ENCODE measurements at regions not wholly inside any gene's neighbourhood (a gene's known extent, or its start where the extent isn't known, plus 50 kb on each side); places are given as distances from the start of the nearest gene placed in this dataset.

DNA sequence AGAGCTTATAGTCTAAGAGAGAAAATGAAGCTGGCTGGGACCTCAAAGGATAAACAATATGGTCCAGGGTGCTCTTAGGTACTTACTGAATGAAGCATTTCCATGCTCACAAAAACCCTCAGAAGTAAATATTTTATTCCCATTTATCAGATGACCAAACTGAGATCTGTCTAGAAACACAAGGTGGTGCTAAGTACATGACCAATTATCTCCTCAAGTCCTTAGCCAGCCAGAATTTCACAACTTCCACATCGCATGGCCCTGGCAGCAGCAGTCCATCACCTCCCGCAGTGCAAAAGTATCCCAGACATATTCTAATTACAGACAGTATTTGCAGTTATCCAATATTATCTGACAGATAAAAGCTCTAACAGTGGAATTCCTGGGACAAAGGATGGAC is 321.7 kb upstream of the PROX1 start:
- peaks cover 0 to 5% (median 1%) of the 10 kb centered on the region in 7 donors for H3K9me3 Mint-ChIP-seq
- Histone ChIP-seq H3K27ac (ENCODE audit: low read depth in 1 of 2, low read length in 2 of 2) (no peak overlapping the region), H3K27me3 (ENCODE audit: control insufficient read depth in 2 of 2, insufficient read depth in 2 of 2, low read length in 2 of 2) (no peaks in the 10 kb centered on the region), H3K9ac (ENCODE audit: insufficient read depth, low read length, poor library complexity, severe bottlenecking) (no peak overlapping the region), H4K20me1 (ENCODE audit: insufficient read depth, low read length) (no peaks in the 10 kb centered on the region), H3K9me3 (replicated peaks in 1 of 2; ENCODE audit: control insufficient read depth in 1 of 2, insufficient read depth in 1 of 2, low read length in 2 of 2) (no peaks in the 10 kb centered on the region), H3K4me3 (replicated peaks in 1 of 3; ENCODE audit: low read depth in 2 of 3, low read length in 3 of 3) (no peak overlapping the region), H3K79me2 (ENCODE audit: insufficient read depth, low read length) (no peaks in the 10 kb centered on the region), H3K4me1 (ENCODE audit: control insufficient read depth in 1 of 2, insufficient read depth in 2 of 2, low read length in 2 of 2) (no peaks in the 10 kb centered on the region), H3K4me2 (replicated peaks; ENCODE audit: extremely low read depth, low read length, poor library complexity, severe bottlenecking) (no peak overlapping the region), H2AFZ (ENCODE audit: insufficient read depth, low read depth, low read length, poor library complexity, severe bottlenecking) (no peak overlapping the region), H3K36me3 (replicated peaks in 1 of 2; ENCODE audit: control insufficient read depth in 1 of 2, insufficient read depth in 2 of 2, low read length in 2 of 2) (no peaks in the 10 kb centered on the region)
- no peaks in the 10 kb centered on the region for H3K36me3 Mint-ChIP-seq
- no peak for DNase-seq
- H3K4me1 Mint-ChIP-seq = no peaks in the 10 kb centered on the region
- WGBS (ENCODE audit: insufficient coverage) = 80% methylated on average over 1 of the region's 2 CpGs
- H3K4me3 Mint-ChIP-seq = no peak overlapping the region
- TF ChIP-seq, protein P1, sequence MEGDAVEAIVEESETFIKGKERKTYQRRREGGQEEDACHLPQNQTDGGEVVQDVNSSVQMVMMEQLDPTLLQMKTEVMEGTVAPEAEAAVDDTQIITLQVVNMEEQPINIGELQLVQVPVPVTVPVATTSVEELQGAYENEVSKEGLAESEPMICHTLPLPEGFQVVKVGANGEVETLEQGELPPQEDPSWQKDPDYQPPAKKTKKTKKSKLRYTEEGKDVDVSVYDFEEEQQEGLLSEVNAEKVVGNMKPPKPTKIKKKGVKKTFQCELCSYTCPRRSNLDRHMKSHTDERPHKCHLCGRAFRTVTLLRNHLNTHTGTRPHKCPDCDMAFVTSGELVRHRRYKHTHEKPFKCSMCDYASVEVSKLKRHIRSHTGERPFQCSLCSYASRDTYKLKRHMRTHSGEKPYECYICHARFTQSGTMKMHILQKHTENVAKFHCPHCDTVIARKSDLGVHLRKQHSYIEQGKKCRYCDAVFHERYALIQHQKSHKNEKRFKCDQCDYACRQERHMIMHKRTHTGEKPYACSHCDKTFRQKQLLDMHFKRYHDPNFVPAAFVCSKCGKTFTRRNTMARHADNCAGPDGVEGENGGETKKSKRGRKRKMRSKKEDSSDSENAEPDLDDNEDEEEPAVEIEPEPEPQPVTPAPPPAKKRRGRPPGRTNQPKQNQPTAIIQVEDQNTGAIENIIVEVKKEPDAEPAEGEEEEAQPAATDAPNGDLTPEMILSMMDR (IDR thresholded peaks at IDR 0.05) = no peak
- intact Hi-C loops (cut with micrococcal nuclease) = no loop called here
- no peaks in the 10 kb centered on the region for H3K27me3 Mint-ChIP-seq (ENCODE audit: low read depth in 3 of 3)
- no peak overlapping the region for H3K27ac Mint-ChIP-seq

DNA sequence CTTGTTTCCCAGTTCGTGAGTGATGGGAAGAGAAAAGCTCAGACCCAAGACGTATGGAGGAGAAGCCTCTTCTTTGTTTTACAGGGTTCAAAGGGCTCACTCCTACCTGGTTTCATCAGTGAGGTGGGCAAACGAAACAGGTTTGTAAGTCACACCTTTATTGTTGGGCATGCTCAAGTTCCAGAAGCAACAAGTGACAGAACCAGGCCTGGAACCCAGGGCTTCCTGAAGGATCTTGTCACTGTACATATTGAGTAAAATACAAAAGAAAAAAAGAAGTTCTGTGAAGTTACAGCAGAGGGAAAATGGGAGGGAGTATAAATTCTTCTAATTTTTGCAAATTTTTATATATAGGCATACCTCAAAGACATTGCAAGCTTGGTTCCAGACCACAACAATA is 320.9 kb upstream of the PROX1 start:
- WGBS (ENCODE audit: insufficient coverage) = 86% methylated on average over 3 of the region's 3 CpGs
- Mint-ChIP-seq H3K4me1 (no peaks in the 10 kb centered on the region), H3K9me3 (peaks cover 0 to 5% (median 1%) of the 10 kb centered on the region in 7 donors), H3K4me3 (no peak overlapping the region), H3K36me3 (no peaks in the 10 kb centered on the region), H3K27ac (no peak overlapping the region), H3K27me3 (ENCODE audit: low read depth in 3 of 3) (no peaks in the 10 kb centered on the region)
- H2AFZ ChIP-seq (ENCODE audit: insufficient read depth, low read depth, low read length, poor library complexity, severe bottlenecking) = no peak overlapping the region
- H3K4me1 ChIP-seq (ENCODE audit: control insufficient read depth in 1 of 2, insufficient read depth in 2 of 2, low read length in 2 of 2) = no peaks in the 10 kb centered on the region
- no peak overlapping the region for H3K9ac ChIP-seq (ENCODE audit: insufficient read depth, low read length, poor library complexity, severe bottlenecking)
- H3K36me3 ChIP-seq (replicated peaks in 1 of 2; ENCODE audit: control insufficient read depth in 1 of 2, insufficient read depth in 2 of 2, low read length in 2 of 2) = no peaks in the 10 kb centered on the region
- no peak overlapping the region for H3K4me3 ChIP-seq (replicated peaks in 1 of 3; ENCODE audit: low read depth in 2 of 3, low read length in 3 of 3)
- H3K27ac ChIP-seq (ENCODE audit: low read depth in 1 of 2, low read length in 2 of 2) = no peak overlapping the region
- no peaks in the 10 kb centered on the region for H4K20me1 ChIP-seq (ENCODE audit: insufficient read depth, low read length)
- H3K9me3 ChIP-seq (replicated peaks in 1 of 2; ENCODE audit: control insufficient read depth in 1 of 2, insufficient read depth in 1 of 2, low read length in 2 of 2) = no peaks in the 10 kb centered on the region
- H3K79me2 ChIP-seq (ENCODE audit: insufficient read depth, low read length) = no peaks in the 10 kb centered on the region
- DNase-seq = no peak
- H3K4me2 ChIP-seq (replicated peaks; ENCODE audit: extremely low read depth, low read length, poor library complexity, severe bottlenecking) = no peak overlapping the region
- no peaks in the 10 kb centered on the region for H3K27me3 ChIP-seq (ENCODE audit: control insufficient read depth in 2 of 2, insufficient read depth in 2 of 2, low read length in 2 of 2)
- TF ChIP-seq, protein P1 (IDR thresholded peaks at IDR 0.05) = no peak
- intact Hi-C loops (cut with micrococcal nuclease) = no loop called here
